Omental fat pad (tissue), 3 donors: ENCODE measurements at regions not wholly inside any gene's neighbourhood (a gene's known extent, or its start where the extent isn't known, plus 50 kb on each side); places are given as distances from the start of the nearest gene placed in this dataset.
"Not testable (repeated sequence)": the region's sequence is repeated elsewhere in the genome, so short reads cannot be mapped to it uniquely, and the experiment has no call there.

Source experiments
- ATAC-seq: fragments of 150-250 bp; one replicate; pipeline ENCODE4 v1.9.1; 2016; ENCODE audit warnings: mild to moderate bottlenecking, moderate library complexity; ENCODE audit not compliant: low FRiP score
- DNase-seq: peaks from one replicate; pipeline ENCODE4 v3.0.0-alpha.2; 2019; ENCODE audit warnings: low spot score
- TF ChIP-seq, protein P1 (sequence below), 3 donors: fragments of 450-650 bp; IDR thresholded peaks; one replicate each; pipeline ENCODE4 v1.5.1; 2016 to 2017; ENCODE audit warnings: antibody characterized with exemption in 3 of 3, mild to moderate bottlenecking in 3 of 3, moderate library complexity in 2 of 3

DNA sequence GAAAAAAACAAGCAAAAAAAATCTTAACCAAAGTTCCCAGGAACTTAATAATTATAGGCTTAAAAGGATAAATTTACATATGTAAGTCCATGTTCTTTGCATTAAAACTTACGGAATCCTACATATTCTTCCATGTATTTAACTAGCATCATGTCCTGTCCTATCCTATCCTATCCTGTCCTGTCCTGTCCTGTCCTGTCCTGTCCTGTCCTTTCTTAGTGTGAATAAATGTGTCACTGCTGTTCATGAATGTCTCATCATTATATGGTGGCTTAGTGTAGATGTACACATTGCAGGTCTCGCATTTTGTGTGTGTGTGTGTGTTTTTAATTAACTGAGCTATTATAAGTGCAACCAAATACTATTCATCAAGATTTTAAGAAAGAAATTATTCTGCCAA, 90.0 kb downstream of the TMEM167A start:
- ATAC-seq, result no peak
- no peak for DNase-seq
- TF ChIP-seq, protein P1, sequence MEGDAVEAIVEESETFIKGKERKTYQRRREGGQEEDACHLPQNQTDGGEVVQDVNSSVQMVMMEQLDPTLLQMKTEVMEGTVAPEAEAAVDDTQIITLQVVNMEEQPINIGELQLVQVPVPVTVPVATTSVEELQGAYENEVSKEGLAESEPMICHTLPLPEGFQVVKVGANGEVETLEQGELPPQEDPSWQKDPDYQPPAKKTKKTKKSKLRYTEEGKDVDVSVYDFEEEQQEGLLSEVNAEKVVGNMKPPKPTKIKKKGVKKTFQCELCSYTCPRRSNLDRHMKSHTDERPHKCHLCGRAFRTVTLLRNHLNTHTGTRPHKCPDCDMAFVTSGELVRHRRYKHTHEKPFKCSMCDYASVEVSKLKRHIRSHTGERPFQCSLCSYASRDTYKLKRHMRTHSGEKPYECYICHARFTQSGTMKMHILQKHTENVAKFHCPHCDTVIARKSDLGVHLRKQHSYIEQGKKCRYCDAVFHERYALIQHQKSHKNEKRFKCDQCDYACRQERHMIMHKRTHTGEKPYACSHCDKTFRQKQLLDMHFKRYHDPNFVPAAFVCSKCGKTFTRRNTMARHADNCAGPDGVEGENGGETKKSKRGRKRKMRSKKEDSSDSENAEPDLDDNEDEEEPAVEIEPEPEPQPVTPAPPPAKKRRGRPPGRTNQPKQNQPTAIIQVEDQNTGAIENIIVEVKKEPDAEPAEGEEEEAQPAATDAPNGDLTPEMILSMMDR (IDR thresholded peaks at IDR 0.05), result no peak

DNA sequence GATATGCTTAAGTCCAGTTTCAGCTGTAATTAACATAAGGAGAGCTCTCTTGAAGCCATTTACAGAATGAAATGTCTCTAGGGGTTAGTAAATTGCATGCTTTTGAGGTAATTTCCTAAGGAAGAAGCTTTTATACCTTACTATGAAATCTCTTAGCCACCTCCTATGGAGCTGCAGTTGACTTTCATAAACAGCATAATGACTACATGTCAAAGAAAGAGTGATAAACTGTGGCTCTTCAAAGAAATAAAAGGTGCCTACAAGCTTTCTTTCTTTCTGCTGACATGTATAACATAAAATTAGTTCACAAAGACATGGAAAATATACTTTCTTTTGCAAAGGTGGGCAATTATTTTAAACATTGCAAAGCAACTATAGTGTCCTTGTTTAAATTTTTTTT, 90.8 kb downstream of the TMEM167A start:
- no peak for ATAC-seq

DNA sequence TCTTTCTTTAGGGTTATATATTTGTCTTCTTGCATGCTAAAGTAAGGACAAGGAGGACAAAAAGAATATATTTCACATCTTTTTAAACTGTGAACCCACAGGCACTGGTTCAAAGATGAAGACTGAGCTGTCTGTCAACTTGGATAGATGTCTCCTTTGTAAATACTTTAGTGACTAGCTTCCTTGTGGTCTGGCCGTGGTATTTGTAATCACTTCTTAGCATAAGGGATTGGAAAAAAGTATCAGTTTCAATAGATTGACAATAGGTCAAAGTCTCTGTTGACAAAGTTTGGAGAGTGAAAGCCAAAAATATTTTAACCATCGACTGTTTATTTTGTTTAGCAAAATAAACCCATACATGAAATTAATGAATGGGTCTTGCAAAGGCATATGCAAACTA, 91.4 kb downstream of the TMEM167A start:
- TF ChIP-seq, protein P1 (IDR thresholded peaks at IDR 0.05), result no peak
- no peak for ATAC-seq
- no peak for DNase-seq

More for the DNA sequence above, 90.8 kb downstream of the TMEM167A start:
- no peak for DNase-seq
- TF ChIP-seq, protein P1 (IDR thresholded peaks at IDR 0.05), result no peak

DNA sequence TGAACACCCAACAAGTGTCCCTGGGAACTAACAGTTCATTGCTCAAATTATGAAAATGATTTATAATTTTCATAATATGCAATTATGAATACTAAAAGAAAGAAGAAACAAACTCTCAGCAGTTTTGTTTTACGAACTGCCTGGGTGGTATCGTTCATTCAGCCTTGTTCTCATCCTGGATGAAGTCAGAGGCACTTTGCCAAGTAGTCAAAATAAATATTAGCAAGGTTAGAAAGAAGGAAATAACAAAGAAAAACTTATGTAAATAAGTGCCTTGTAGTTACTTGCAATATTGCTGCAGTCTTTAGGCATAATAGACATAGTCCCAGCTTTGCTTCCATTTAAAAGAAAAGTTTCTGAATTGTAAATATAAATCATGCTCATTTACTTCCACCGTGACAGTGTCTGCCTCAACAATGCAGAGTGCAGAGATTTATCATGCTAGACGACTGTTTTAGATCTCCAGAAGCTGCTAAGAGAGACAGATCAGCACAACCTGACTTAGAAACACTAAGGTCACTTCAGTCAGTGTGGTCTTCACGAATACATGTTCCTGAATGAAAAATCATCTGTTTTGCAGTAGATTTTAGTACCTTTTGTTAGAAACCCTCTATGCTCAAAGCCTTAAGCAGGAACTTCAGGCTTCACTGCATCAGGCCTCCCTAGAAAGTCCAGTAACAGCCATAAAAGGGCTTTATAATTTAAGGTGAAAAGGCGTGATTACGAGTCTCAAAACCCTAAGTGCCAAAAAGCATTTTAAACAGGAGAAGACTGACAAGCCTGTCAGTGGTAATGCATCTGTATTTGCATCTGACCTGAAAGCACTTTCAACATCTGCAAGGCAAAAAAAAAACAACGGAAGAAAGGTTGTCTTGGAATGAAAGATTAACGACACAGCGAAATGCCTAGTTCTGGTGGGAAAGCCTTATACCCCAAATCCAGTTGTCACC, 92.1 kb downstream of the TMEM167A start:
- no peak for ATAC-seq
- no peak for DNase-seq
- TF ChIP-seq, protein P1 (IDR thresholded peaks at IDR 0.05), result no peak

DNA sequence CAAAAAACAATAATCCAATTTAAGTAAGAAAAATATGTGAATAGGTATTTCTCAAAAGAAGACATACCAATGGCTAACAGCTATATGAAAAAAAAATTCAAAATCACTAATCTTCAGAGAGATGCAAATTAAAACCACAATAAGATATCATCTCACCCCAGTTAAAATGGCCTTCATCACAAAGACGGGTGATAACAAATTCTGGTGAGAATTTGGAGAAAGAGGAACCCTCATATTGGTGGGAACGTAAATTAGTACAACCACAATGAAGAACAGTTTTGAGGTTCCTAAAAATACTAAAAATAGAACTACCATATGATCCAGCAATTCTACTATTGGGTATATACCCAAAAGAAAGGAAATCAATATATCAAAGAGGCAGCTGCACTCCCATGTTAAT, 94.3 kb downstream of the TMEM167A start:
- no peak for DNase-seq
- TF ChIP-seq, protein P1 (IDR thresholded peaks at IDR 0.05), result no peak
- ATAC-seq, result no peak

DNA sequence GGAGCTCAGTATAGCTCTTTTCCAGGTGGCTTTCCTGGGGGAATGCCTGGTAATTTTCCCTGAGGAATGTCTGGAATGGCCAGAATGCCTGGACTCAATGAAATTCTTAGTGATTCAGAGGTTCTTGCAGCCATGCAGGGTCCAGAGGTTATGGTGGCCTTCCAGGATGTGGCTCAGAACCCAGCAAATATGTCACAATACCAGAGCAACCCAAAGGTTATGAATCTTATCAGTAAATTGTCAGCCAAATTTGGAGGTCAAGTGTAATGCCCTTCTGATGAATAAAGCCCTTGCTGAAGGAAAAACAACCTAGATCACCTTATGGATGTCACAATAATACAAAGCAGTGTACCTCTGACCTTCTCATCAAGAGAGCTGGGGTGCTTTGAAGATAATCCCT, 100.3 kb downstream of the TMEM167A start:
- ATAC-seq, DNase-seq: not testable (repeated sequence)

DNA sequence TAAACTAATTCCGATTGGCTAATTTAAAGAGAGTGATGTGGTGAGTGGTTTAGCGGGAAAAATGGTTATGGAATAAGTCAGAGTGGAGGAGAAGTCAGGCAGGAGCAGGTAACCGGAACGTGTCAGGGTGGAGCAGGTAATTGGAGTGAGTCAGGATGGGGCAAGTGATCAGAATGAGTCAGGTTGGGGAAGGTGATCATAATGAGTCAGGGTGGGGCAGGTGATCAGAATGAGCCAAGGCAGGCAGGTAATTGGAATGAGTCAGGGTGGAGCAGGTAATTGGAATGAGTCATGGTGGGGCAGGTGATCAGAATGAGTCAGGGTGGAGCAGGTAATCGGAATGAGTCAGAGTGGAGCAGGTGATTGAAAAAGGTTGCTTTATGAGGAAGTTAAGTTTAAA, 101.4 kb downstream of the TMEM167A start:
- ATAC-seq, result no peak
- DNase-seq, result no peak
- TF ChIP-seq, protein P1 (IDR thresholded peaks at IDR 0.05), result no peak
